ENCODE measurements at regions not wholly inside any gene's neighbourhood (a gene's known extent, or its start where the extent isn't known, plus 50 kb on each side); places are given as distances from the start of the nearest gene placed in this dataset.
"Not testable (repeated sequence)": the region's sequence is repeated elsewhere in the genome, so short reads cannot be mapped to it uniquely, and the experiment has no call there.

DNA sequence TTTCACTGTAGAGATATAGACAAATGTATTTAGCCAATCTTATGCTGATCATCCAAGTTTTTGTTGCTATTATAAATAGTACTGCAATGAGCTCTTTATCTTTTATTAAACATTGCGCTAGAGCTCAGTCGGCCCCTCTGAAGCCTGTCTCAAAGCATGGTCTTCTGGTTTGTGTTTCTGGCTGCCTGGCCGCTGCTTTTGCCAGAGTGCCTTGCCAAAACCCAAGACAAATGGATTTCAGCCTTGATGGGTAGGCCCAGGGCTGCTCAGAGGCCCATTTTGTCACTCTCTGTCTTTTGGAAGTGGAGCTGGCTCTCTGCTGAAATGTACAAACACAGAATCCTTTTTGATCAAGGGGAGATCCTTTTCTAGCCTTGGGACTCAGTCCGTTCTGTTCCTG lies 102.9 kb upstream of the KCNG1 start:
- DNase-seq (ENCODE audit: low spot score) = no peak

DNA sequence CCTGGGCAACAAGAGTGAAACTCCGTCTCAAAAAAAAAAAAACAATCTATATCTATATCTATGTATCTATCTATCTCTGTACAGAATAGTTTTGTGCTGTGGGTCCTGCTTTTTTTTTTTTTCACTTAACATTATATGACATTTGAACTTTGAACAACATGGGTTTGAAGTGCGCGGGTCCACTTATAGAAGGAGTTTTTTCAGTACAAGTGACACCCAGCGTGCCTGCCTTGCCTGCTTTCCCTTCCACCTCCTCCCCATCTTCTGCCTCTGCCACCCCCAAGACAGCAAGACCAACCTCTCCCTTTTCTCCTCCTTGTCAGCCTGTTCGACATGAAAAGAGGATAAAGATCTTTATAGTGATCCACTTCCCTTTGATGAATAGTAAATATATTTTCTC lies 102.2 kb upstream of the KCNG1 start:
- no peak for DNase-seq (ENCODE audit: low spot score)

DNA sequence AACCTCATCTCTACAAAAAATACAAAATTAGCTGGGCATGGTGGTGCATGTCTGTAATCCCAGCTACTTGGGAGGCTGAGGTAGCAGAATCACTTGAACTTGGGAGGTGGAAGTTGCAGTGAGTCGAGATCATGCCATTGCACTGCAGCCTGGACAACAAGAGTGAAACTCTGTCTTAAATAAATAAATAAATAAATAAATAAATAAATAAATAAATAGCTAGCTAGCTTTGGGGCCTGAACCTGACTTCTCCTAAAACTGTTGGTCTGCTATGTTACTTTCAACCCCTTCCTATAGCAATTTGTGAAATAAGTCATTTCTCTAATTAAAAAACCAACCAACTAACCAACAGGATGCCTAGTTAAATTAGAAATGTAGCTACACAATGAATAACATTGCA lies 101.0 kb upstream of the KCNG1 start:
- not testable (repeated sequence) for DNase-seq (ENCODE audit: low spot score)

DNA sequence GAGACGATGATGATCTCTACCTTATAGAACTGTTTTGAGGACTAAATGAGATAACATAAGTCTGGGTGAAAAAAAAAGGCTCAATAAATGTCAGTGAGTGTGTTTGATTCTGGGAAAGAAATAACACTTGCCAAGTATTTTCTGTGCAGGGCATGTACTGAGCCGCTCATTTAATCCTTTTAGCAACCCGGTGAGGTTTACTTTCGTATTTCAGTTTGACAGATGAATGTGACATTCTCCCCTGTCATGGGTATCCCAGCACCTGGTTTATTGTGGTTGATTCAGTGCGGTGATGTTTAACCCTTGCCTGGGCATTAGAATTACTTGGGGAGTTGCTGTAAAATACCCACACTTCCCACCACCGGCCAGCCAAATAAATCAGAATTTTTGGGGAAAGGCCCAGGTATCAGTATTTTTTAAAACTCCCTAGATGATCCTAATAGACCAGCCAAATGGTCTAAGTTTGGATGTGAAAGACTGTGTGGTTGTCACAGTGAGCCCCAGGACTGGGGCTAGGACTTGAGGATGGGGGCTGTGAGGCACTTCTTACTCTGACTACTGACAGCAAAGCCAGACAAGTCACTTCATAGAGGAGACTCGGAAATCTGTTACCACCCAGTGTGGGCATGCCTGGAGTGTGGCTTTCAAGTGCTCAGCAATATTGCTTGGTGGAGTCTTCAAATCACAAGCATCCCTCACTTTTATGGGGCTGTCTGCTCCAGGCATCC lies 100.2 kb upstream of the KCNG1 start:
- DNase-seq (ENCODE audit: low spot score) = no peak

DNA sequence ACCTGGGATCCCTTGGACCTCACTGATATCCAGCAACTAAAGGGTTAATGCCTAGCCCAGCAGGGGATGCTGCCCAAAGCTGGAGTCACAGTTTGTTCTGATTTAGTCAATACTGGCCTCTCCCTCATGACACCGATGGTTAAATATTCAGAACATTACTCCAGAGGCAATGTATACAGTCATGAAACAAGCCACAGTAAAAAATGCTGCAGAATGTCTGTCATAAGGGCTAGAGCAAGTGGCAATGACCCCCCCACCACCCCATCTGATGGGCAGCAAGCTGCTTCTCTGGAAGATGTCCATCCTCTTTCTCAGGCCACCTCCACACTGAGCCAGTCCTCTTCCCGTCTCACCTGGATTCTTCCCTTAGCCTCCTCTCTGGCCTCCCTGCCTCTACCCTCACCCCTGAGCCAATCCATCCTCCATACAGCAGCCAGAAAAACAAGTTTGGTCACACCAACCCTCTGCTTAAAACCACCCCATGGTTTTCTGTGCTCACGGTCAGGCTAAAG lies 99.0 kb upstream of the KCNG1 start:
- DNase-seq (ENCODE audit: low spot score) = peak; percentile 43

DNA sequence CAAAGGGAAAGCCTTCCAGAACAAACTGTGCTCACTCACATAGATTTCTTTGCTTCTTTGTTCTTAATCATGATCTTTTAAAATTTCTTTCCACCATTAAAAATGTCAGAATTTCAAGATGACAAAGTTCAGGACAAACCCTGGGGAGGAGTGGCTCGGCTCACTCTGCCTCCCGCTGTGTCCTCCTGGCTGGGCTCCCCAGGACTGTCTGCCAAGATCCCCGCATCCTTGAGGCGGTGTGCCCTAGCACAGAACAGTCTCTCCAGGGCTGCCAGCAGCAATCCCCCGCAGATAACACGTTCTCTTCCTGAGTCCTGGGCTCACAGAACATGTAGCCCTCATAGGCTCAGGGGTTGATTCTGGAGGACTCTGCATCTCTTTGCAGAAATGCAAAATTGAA lies 98.4 kb upstream of the KCNG1 start:
- no peak for DNase-seq (ENCODE audit: low spot score)

DNA sequence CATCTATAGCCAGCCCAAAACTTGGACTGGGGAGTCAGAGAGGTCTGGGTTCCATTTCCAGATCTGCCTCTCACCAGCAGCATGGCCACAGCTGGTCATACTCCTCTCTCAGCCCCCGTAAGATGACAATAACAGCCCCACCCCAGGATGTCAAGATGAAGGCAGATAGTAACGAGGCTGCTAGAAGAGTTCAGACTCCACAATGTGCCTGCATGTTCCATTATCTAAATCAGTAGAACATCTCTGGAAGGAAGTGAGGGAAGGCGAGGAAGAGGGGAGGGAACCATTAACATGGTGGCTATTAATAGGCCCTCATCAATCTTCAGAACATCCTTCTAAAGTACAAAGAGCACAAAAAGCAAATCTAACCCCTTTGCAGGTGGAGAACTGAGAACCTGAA lies 98.0 kb upstream of the KCNG1 start:
- DNase-seq (ENCODE audit: low spot score) = no peak

DNA sequence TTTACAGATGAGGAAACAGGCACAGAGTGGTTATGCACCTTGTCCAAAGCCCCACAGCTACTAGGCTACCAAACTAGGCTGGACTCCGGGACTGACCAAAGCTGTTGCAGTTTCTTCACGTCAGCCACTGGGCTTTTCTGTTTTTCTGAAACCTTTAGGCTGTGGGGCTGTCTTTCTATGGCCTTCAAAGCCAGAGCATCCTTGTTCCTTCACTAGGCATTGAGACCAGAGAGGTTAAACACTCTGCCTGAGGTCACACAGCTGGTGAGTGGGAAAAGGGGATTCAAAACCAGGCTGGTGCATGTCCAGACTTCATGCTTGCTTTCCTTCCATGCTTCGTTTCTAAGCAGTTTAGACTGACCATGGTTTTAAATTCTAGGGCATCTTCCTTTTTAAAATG lies 97.5 kb upstream of the KCNG1 start:
- DNase-seq (ENCODE audit: low spot score) = no peak

DNA sequence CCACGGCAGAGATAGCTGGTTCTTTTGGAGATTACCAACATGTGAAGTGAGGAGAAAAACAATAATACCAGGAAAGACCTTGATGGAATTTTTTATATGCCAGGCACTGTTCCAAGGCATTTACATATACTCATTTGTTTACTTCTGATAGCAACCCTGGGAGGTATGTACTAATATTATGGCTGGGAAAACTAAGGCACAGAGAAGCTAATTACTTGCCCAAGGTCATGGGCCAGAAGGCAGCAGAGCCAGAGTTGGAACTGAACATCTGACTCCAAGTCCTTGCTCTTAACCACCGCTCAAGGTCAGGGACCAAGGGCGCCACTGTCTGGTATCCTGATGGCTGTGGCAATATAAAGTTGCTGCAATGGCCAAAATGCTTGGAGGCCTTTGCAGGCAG lies 97.0 kb upstream of the KCNG1 start:
- no peak for DNase-seq (ENCODE audit: low spot score)

DNA sequence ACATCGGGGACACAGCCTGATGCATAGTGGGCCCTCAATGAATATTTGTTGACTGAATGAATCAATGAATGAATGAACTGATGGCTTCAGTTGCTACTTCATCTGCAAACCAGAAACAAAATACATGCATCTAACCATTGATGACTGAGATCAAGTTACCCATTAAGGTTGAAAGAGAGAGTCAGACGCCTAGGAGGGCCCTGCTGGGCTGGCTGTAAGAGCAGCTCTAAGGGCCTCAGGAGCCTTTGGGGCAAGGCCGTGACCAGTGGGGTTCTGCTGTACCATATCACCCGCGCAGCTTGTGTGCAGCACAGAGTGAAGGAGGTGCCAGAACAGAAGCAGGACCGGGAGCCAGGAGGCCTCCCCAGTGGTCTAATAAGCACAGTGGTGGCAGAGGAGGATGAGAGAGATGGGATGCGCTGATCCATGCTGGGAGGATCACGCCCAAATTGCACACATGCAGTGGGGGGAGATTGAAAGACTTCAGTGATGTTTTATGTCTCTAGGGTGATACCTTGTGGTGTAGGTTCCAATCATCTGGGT lies 96.1 kb upstream of the KCNG1 start:
- DNase-seq (ENCODE audit: low spot score) = no peak

DNA sequence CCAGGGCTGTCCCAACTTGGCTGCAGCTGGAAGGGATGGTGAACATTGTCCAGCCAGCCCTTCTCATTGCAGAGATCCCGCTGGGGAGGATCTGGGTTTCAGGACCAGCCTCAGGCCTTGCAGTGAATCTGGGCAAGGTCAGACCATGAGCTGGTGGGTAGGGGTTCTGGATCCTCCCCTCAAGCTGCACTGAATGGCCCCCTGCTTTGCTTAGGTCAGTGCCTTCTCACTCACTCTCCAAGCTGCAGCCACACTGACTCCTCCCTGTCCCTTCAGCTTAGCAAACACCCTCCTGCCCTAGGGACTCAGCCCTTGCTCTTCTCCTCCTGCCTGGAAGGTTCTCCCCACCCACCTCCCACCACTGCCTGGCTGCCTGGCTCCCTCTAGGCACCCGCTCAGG lies 95.3 kb upstream of the KCNG1 start:
- no peak for DNase-seq (ENCODE audit: low spot score)

DNA sequence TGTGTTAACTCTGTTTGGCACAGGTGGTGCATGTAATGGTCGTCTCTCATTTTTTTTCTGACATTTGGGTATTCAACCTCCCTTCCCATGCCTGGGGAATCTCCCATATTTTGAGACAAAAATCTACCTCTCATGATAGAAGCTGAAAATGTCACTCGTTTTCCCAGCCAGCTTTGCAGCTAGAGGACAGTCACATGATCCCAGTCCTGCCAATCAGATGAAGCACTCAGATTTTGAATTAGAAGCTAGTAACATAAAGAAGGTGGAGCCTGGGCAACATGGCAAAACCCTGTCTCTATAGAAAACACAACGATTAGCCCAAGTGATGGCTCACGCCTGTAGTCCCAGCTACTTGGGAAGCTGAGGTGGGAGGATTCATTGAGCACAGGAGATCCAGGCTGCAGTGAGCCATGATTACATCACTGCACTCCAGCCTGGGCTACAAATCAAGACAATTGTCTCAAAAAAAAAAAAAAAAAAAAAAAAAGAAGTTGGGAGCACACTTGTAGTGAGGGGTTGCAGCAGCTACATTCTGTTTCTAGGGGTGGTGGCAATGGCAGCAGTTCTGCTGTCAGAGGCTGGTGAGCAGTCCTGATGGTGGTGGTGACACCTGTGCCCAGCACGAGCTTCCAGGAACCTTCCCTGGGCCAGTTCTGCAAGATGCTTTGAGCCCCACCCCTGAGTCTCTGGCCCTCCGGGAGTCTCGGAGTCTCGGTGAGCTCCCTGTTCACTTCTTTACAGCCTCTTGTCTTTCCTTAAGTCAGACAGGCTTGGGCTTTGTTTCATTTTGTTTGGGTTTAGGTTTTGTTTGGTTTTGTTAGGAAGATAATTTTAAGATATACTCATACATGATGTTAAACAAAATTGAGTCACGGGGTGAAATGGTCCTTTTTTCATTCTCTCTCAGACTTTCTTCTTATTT lies 94.1 kb upstream of the KCNG1 start:
- DNase-seq (ENCODE audit: low spot score) = no peak

DNA sequence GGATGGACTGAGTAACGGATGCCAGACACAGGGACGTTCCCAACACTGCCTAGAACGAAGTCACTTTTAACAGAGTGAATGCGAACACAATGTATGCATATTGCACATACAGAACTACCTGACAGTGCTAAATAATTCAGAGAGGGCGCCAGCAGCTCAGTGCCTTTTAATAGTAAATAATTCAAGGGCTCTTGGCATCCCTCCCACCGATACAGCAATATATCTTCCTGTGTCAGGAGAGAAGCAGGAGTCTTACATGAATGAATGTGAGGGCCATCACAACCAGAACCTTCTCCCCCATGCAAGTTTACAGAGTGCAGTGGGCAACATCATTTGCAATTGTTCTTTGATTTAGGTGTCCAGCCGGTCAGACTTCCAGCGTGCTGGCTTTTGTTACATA lies 88.4 kb upstream of the KCNG1 start:
- DNase-seq (ENCODE audit: low spot score) = no peak

DNA sequence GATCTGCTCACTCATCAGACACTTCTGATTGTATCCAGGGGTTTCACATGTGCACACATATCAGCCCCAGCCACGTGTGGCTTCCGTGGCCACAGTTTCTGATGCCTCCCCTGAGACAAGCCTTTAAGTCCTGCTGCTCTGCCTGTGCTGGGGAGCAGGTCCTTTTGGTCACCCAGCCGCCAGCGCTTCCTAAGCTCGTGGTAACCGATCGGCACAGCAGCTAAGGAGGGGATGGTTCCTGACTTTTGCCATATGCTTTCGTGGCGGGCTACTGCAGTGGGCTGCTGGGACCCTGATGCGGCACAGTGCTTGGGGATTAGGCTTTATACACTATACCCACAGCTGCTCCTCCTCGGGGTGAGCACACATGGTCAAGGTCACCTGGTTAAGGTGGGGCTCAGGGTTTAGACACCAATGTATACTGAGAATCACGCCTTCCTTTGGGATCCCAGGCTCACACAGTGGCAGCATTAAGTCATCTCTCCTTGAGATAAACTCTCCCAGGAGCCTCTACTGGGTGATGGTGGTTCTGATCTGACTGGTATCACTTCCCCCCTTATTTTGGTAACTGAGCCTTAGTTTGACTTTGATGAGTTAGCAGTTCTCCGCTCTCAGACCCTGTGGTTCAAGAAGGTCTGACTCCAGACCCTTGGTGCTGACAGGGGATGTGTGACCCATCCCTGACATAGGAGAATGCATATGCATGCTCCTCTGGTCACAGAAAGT lies 85.9 kb upstream of the KCNG1 start:
- no peak for DNase-seq (ENCODE audit: low spot score)

DNA sequence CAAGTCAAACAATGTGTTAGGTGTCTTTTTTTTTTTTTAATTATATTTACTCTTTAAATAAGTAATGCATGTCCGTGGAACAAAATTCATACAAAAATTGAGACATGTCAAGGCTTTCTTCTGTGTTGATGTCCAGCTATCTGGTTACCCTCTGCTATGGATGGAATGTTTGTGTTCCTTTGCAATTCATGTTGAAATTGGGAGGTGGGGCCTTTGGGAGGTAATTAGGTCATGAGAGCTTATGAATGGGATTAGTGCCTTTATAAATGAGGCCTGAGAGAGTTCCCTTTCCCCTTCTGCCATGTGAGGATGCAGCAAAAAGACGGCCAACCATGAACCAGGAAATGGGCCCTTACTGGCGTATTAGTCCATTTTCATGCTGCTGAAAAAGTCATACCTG lies 83.1 kb upstream of the KCNG1 start:
- no peak for DNase-seq (ENCODE audit: low spot score)

DNA sequence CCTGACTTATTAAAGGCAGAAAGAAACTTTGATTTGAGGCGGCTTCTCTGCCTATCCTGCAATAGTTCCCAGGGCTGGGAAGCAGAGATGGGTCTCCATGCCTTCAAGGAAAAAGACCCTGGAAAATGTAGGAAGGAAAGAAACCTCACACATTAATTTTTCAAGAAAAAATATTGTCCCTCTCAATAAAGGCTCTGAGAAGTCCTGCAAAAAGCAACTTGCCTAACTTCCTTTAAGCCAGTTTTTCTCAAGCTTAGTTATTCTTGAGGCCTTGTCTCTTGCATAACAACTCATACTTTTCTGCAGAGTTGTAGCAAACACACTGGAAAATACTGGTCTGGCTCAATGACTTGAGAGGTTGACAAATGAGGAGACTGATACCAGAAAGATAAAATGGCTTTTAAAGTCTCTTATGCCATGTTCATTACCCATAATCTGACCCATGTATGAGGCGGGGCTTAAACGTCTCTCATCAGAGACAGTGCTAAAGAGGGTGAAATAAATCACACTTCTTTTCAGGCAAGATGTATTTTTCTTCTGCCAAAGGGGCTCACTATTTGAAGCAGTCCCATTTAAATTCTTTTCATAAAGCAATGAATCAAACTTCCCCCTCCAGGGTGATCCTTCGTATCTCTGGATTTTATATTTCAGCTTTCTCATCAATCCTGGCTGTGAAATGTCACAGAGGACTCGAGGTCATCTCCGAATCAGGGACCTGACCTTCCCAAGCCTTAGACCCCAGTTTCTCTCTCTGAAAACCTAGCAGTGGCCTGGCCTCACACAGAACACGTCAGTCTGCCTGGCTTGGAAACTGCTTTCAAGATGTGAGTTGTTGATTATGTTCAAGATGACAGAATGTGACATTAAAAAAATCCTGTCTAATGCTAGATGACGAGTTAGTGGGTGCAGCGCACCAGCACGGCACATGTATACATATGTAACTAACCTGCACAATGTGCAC lies 82.3 kb upstream of the KCNG1 start:
- DNase-seq (ENCODE audit: low spot score) = no peak

DNA sequence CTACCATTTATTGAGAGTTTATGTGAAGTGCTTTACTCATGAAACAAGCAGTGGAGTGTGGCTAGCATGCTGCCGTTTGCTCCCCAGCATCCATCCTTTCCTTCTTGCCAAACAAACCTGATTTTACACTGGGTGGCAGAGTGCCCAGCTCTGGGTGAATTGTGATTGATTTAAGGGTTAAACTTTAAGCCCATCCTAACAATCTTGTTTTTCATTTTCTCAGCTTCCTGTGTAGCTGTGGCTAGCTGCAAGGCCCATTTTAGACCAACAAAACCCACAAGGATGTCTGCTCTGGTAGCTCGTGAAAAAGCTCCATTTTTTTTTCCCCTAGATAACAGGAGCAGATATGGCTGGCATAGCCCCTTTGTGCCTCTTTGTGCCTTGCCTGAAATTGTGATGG lies 77.7 kb upstream of the KCNG1 start:
- DNase-seq (ENCODE audit: low spot score) = no peak

DNA sequence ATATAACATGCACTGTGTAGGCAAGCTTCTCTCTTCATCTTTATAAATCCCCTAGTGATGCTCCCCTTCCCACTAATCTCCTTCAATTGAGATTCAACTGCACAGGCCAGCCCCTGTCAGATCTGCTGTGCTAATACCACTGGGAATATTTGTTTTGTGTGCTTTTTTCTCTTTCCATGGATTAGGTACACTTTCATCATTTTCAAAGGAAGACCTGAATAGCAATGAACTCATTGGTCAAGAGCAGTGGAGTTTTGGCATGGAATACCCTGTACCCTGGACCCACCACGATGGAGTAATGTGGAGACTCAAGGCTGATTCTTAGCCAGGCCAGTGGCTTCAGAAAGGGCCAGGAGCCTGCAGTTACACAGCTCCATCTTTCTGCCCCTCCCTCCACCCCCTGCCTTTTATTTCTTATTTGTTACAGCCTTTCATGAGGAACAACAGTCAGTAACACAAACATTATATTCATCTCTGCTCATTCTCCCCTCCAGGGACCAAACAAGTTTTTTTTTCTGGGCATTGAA lies 75.4 kb upstream of the KCNG1 start:
- no peak for DNase-seq (ENCODE audit: low spot score)

DNA sequence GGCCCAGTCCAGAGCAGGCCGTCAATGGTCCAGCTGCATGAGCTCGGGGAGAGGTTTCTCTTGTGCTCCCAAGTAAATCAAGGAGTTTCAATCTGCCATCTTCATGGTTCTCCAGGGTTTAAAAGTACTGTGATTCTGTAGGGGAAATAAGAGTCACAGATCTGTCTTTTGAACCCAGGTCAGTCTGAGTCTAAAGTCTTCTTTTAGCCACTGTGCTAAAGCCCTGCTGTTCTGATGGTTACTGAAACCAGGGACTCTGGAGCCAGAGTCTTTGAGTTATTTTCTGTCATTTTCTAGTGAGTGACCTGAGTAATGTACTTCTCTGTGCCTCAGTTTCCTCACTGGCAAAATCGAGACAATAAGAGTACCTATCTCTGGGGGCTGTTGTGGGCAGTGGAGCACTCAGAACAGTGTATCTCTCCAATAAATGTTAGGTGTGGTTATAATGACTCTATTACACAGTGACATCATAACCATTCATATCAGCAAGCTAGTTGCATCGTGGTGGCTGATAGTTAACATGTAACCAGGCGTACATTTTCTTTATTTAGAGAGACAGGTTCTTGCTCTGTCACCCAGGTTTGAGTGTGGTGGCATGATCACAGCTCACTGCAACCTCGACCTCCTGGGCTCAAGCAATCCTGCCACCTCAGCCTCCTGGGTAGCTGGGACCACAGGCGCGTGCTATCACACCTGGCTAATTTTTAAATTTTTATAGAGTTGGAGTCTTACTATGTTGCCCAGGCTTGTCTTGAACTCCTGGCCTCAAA lies 74.6 kb upstream of the KCNG1 start:
- DNase-seq (ENCODE audit: low spot score) = no peak
